Ascending aorta (tissue), 2 donors: ENCODE measurements at regions not wholly inside any gene's neighbourhood (a gene's known extent, or its start where the extent isn't known, plus 50 kb on each side); places are given as distances from the start of the nearest gene placed in this dataset.

Experiments used
- DNase-seq, 2 donors: peaks; one replicate each; pipeline ENCODE4 v3.0.0-alpha.2; 2019; ENCODE audit warnings: low spot score in 2 of 2
- H3K27ac ChIP-seq, 2 donors: fragments of 200-600 bp; sonication (generic); one replicate each; pipeline ENCODE4 v1.5.1; 2016 to 2017; ENCODE audit warnings: mild to moderate bottlenecking in 1 of 2
- H3K27me3 ChIP-seq: fragments of 200-600 bp; sonication (generic); one replicate; pipeline ENCODE4 v1.5.1; 2017
- H3K36me3 ChIP-seq, 2 donors: fragments of 200-600 bp; sonication (generic); one replicate each; pipeline ENCODE4 v1.5.1; 2016
- H3K4me1 ChIP-seq, 2 donors: fragments of 200-600 bp; sonication (generic); one replicate each; pipeline ENCODE4 v1.5.1; 2016 to 2017; ENCODE audit warnings: mild to moderate bottlenecking in 1 of 2
- H3K4me3 ChIP-seq, 2 donors: fragments of 200-600 bp; sonication (generic); one replicate each; pipeline ENCODE4 v1.5.1; 2016 to 2017; ENCODE audit warnings: mild to moderate bottlenecking in 1 of 2
- H3K9me3 ChIP-seq, 2 donors: fragments of 200-600 bp; sonication (generic); one replicate each; pipeline ENCODE4 v1.5.1; 2016
- intact Hi-C: fragments of 100-400 bp; cut with DNase I; formaldehyde crosslinking; loops from one replicate; pipeline ENCODE4 v1.15.1; 2023
- TF ChIP-seq, protein P1 (sequence below), 3 experiments: fragments of 200-600 bp in 2 of 3; fragments of 450-650 bp in 1 of 3; sonication (generic) in 2 of 3; IDR thresholded peaks; one replicate each; pipeline ENCODE4 v1.5.1; 2016 to 2019; ENCODE audit warnings: antibody characterized with exemption in 3 of 3, mild to moderate bottlenecking in 1 of 3, moderate library complexity in 1 of 3

DNA sequence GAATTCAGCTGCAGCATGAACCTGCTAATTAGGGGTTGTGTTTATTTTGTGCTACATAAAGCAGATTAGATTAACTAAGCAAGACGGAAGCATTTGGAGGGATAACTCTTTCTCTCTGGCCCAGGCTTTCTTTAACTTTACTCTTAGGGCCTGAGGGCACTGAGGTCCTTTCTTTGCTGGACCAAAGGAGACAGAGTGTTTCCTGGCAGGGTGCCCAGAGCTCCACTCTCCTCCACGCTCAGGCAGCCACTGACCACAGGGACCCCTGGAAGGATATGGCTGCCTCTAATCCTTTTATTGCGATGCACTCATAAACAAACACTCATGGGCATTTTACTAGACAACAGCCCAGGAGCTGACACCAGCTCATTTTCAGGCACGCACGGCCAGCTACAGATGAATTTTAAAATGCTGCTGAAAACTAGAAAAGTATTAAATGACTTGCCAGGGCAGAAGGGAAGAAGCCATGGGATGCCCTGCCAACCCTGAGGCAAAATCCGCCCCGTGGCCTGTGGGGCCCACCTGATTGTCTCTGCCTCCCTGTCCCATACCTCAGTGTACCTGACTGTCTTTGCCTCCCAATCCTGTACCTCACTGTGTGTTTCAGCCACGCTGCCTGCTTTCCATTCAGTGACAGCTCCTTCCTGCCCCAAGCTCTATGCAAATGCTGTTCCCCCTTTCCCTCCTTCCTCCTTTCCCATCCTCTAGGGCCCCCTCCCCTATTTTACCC is 192.6 kb upstream of the NAV2 start:
- no peaks in the 10 kb centered on the region for H3K27me3 ChIP-seq
- intact Hi-C loops: no loop called here
- H3K36me3 ChIP-seq: no peaks in the 10 kb centered on the region
- no peak for DNase-seq
- no peaks in the 10 kb centered on the region for H3K9me3 ChIP-seq
- no peaks in the 10 kb centered on the region for H3K4me1 ChIP-seq
- no peak overlapping the region for H3K4me3 ChIP-seq
- TF ChIP-seq, protein P1, sequence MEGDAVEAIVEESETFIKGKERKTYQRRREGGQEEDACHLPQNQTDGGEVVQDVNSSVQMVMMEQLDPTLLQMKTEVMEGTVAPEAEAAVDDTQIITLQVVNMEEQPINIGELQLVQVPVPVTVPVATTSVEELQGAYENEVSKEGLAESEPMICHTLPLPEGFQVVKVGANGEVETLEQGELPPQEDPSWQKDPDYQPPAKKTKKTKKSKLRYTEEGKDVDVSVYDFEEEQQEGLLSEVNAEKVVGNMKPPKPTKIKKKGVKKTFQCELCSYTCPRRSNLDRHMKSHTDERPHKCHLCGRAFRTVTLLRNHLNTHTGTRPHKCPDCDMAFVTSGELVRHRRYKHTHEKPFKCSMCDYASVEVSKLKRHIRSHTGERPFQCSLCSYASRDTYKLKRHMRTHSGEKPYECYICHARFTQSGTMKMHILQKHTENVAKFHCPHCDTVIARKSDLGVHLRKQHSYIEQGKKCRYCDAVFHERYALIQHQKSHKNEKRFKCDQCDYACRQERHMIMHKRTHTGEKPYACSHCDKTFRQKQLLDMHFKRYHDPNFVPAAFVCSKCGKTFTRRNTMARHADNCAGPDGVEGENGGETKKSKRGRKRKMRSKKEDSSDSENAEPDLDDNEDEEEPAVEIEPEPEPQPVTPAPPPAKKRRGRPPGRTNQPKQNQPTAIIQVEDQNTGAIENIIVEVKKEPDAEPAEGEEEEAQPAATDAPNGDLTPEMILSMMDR (IDR thresholded peaks at IDR 0.05): no peak
- H3K27ac ChIP-seq: no peak overlapping the region

DNA sequence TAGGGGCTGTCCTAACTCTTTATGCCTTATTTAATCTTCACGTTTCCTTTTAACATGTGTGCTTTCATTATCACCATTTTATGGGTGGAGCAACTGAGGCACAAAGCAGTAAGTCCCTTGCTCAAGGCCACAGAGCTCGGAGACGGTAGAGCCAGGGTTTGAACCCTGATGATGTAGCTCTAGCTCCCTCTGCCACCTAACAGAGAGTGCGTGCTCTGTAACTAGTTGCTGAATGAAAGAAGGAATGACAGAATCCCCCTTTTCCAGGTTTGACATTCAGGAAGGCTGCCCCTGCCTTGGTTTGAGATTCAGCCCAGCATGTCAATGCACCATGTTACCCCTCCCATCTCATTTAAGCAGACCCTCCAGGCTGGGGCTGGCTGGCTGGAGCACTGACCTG is 193.3 kb upstream of the NAV2 start:
- Histone ChIP-seq H3K9me3 (no peaks in the 10 kb centered on the region), H3K4me3 (no peak overlapping the region), H3K36me3 (no peaks in the 10 kb centered on the region), H3K27me3 (no peaks in the 10 kb centered on the region), H3K4me1 (no peaks in the 10 kb centered on the region), H3K27ac (no peak overlapping the region)
- no peak for DNase-seq
- intact Hi-C loops: no loop called here
- TF ChIP-seq, protein P1 (IDR thresholded peaks at IDR 0.05): no peak

DNA sequence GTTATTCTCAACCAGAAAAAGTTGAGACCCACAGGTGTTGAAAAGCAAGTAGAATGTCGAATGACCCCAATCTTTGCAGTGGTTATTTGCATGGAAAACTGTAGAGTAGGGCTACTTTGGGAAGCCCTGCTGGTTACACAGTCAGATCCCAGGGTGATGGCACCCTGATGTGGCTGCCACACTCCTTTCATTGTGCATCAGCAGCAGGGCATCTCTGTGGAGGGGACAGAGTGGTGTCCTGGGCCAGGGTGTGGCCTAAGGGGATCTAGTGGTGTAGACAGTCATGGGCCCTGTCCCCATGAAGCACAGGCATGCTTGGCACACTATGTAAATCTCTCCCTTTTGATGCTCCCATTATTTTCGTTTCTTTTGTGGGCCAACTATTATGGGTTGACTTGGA is 199.4 kb upstream of the NAV2 start:
- Histone ChIP-seq H3K27me3 (no peaks in the 10 kb centered on the region), H3K27ac (no peak overlapping the region), H3K9me3 (no peaks in the 10 kb centered on the region), H3K36me3 (no peaks in the 10 kb centered on the region), H3K4me1 (peaks cover 4 to 13% of the 10 kb centered on the region in 2 donors), H3K4me3 (no peak overlapping the region)
- no peak for DNase-seq
- intact Hi-C loops: no loop called here
- TF ChIP-seq, protein P1 (IDR thresholded peaks at IDR 0.05): no peak

DNA sequence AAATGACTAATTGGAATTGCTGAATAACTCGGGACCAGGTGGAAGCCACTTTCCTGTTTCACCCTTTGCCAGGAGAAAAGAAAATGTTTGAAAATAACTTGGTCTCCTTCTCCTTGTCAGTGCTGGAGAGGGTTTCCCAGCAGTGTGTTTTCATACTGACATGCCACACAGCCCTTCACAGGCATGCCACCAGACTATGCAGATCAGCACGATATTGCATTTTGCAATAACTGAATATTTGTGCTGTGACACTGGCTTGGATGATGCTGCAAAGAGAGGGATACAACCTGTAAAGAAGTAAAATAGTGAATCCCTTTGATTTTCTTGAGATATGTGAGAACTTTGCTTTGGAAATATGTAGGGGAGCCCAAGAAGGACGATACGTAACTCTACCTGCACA is 200.0 kb upstream of the NAV2 start:
- Histone ChIP-seq H3K9me3 (no peaks in the 10 kb centered on the region), H3K27ac (peak overlapping the region in 1 of 2 donors; percentile 29), H3K36me3 (no peaks in the 10 kb centered on the region), H3K27me3 (no peaks in the 10 kb centered on the region), H3K4me1 (peaks cover 4 to 13% of the 10 kb centered on the region in 2 donors), H3K4me3 (no peak overlapping the region)
- TF ChIP-seq, protein P1 (IDR thresholded peaks at IDR 0.05): no peak
- intact Hi-C loops: no loop called here
- no peak for DNase-seq

DNA sequence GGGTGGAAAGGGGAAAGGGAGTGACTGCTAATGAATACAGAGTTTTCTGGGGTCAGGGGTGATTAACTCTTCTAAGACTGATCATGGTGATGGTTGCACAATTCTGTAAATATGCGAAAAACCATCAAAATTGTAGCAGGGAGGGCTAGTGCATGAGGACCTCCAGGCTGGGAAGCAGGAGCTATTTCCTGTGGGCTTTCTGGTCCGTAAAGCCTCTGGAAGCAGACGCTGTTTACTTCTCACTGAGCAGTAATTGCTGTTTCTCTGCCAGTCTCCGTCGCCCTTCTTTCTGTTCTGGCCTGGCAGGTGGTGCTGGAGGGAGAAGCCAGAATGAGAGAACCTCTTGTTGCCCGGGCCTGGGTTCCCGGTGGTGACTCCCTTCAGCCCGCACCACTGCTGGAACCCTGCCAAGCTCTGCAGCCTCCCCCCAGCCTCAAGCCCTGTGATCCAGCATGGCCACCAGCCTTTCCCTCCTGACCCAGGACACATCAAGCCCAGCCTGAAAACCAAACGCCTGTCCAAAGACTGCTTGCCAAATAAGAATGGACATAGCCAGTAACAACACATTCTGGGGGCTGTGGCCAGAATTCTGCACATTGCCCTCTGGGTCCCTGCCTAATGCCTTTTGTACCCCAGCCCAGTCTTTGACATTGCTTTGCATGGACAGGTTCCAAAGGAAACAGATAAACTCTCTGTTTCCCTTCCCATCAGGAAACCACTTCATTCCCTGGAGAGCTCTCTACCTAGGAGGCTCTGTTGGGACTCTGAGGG is 201.0 kb upstream of the NAV2 start:
- peak overlapping the region; percentile 22 to 29 for H3K4me3 ChIP-seq
- DNase-seq: peak; percentile 12 to 73
- H3K27me3 ChIP-seq: no peaks in the 10 kb centered on the region
- H3K36me3 ChIP-seq: no peaks in the 10 kb centered on the region
- peaks cover 4 to 13% of the 10 kb centered on the region in 2 donors for H3K4me1 ChIP-seq
- TF ChIP-seq, protein P1 (IDR thresholded peaks at IDR 0.05): no peak
- intact Hi-C loops: no loop called here
- no peaks in the 10 kb centered on the region for H3K9me3 ChIP-seq
- H3K27ac ChIP-seq: peak overlapping the region; percentile 23 to 41
